ENCODE measurements at regions not wholly inside any gene's neighbourhood (a gene's known extent, or its start where the extent isn't known, plus 50 kb on each side); places are given as distances from the start of the nearest gene placed in this dataset.
"Not testable (repeated sequence)": the region's sequence is repeated elsewhere in the genome, so short reads cannot be mapped to it uniquely, and the experiment has no call there.

DNA sequence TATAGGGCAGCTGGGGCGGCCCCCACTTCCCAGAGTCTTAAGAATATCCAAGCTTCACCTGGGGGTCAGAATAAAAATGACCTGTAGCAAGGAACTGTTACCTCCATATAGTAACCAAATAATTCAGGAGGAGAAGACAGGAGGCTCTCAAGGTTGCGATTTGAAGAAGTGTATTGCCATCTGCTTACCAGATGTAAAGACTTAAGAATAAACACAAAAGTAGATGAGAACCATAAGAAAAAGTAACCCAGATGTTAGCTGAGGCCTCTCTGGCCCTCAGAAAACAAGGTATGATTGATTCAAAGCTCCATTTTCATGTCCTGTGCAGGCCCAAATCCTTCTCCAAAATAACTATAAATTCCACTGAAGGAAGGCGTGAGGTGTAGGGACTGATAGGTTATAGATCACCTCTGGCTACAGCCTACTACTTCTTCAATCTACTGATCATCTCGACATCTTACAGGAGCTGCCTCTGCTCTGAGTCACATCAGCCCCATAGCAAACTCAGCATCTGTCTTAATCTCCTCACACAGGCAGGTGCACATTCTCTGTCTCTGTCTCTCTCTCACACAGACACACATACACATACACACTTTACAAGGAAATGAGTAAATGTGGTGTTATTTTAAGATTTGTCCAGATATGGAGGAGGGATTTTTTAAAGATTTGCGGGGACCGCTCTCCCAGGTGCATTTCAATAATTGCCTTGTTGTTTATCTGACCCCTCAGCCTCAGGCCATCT, 193.9 kb upstream of the EDNRA start:
- Histone ChIP-seq H3K4me1 (replicated peaks) (no peaks in the 10 kb centered on the region), H3K27ac (no peak overlapping the region), H3K4me3 (no peak overlapping the region), H3K36me3 (no peaks in the 10 kb centered on the region), H3K9me3 (replicated peaks) (0 out of 2 replicates have a peak, but pooled peaks cover 2% of the 10 kb centered on the region), H3K27me3 (replicated peaks) (no peaks in the 10 kb centered on the region)
- DNase-seq (ENCODE audit: low read depth in 1 of 2, low spot score in 2 of 2), result no peak

DNA sequence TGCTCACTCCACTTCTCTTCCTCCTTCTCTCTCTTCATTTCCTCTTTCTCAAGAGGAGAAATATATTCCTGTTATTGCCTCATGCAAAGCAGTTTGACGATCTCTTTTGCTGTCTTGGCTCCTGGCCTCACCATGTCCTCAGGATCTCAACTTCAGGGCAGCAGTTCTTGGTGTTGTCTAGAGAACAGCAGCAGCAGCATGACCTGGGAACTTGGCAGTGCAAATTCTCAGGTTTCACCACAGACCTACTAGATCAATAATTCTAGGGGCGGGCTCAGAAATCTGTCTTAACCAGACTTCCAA, 193.4 kb upstream of the EDNRA start:
- DNase-seq (ENCODE audit: low read depth in 1 of 2, low spot score in 2 of 2), result no peak
- Histone ChIP-seq H3K27me3 (replicated peaks) (no peaks in the 10 kb centered on the region), H3K4me3 (no peak overlapping the region), H3K27ac (no peak overlapping the region), H3K9me3 (replicated peaks) (0 out of 2 replicates have a peak, but pooled peaks cover 2% of the 10 kb centered on the region), H3K36me3 (no peaks in the 10 kb centered on the region), H3K4me1 (replicated peaks) (no peaks in the 10 kb centered on the region)

GRCh38 chr4:147288512-147288911, 192.4 kb upstream of the EDNRA start:
- no peak for DNase-seq (ENCODE audit: low read depth in 1 of 2, low spot score in 2 of 2)
- 0 out of 2 replicates have a peak, but pooled peaks cover 2% of the 10 kb centered on the region for H3K9me3 ChIP-seq (replicated peaks)
- H3K27ac ChIP-seq, result no peak overlapping the region
- no peaks in the 10 kb centered on the region for H3K4me1 ChIP-seq (replicated peaks)
- no peaks in the 10 kb centered on the region for H3K27me3 ChIP-seq (replicated peaks)
- no peak overlapping the region for H3K4me3 ChIP-seq
- no peaks in the 10 kb centered on the region for H3K36me3 ChIP-seq

- H3K27ac ChIP-seq, result no peak overlapping the region
- no peak for DNase-seq (ENCODE audit: low read depth in 1 of 2, low spot score in 2 of 2)
These were observed 191.7 kb upstream of the EDNRA start for GRCh38 chr4:147289181-147289580.

GRCh38 chr4:147292604-147293313, 188.1 kb upstream of the EDNRA start:
- H3K36me3 ChIP-seq; H3K27me3 ChIP-seq (replicated peaks); H3K4me3 ChIP-seq; H3K27ac ChIP-seq; H3K9me3 ChIP-seq (replicated peaks); DNase-seq (ENCODE audit: low read depth in 1 of 2, low spot score in 2 of 2); H3K4me1 ChIP-seq (replicated peaks): not testable (repeated sequence)

More at GRCh38 chr4:147289181-147289580, 191.7 kb upstream of the EDNRA start:
- no peaks in the 10 kb centered on the region for H3K27me3 ChIP-seq (replicated peaks)
- H3K4me3 ChIP-seq, result no peak overlapping the region
- no peaks in the 10 kb centered on the region for H3K4me1 ChIP-seq (replicated peaks)
- no peaks in the 10 kb centered on the region for H3K36me3 ChIP-seq
- H3K9me3 ChIP-seq (replicated peaks), result 0 out of 2 replicates have a peak, but pooled peaks cover 2% of the 10 kb centered on the region

GRCh38 chr4:147293314-147293677, 187.6 kb upstream of the EDNRA start:
- not testable (repeated sequence) for H3K36me3 ChIP-seq

DNA sequence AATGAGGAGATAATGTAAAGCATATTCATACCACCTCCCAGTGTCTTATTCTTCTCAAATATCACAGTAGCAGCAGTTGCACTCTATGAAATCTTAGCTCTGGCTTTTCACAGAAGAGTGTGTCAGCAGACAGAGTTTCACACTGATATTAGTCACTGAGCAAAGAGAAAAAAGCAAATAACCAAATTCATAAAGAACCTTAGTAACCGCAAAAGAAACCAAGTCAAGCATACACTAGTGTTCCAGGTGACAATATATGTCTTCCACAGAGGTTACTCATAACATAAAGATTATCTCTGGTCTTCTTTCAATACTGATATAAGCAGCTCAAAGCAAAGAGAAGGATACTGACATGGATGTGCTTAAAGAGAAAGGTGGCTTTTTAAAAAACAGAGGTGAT, 181.7 kb upstream of the EDNRA start:
- no peaks in the 10 kb centered on the region for H3K27me3 ChIP-seq (replicated peaks)
- DNase-seq (ENCODE audit: low read depth in 1 of 2, low spot score in 2 of 2), result no peak

More at GRCh38 chr4:147293314-147293677, 187.6 kb upstream of the EDNRA start:
- H3K27ac ChIP-seq; H3K27me3 ChIP-seq (replicated peaks); H3K4me3 ChIP-seq; H3K9me3 ChIP-seq (replicated peaks); H3K4me1 ChIP-seq (replicated peaks); DNase-seq (ENCODE audit: low read depth in 1 of 2, low spot score in 2 of 2): not testable (repeated sequence)

DNA sequence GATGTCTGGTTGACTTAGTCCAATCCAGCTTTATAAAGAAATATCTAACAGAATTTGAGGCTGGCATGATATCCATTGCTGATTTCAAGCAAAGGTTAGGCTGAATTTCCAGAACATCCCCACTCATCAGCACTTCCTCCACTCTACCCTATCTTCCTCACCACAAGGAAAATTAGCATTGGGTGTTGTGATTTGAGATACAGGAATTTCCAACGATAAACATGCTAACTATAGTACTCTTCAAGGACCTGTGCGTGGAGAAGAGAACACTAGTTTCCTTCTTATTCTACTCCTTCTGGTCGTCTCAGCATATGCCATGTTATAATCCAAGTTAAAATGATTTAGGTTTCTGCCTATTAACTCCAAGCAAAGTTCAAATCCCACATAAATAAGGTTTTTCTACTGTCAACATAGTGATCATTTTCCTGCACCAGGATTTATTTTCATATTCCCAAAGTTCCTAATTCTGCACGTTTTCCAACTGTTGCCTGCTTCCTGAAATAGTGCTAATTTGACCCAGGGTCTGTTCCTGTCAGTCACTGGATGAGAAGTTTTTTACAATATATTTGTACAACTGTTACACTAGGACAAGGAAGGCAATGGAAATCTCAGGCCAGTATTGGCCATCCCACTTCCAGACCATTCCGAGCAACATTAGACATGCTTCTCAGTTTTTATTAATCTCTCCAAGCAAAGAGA, 177.6 kb upstream of the EDNRA start:
- Histone ChIP-seq H3K4me3 (no peak overlapping the region), H3K9me3 (replicated peaks) (no peaks in the 10 kb centered on the region), H3K27me3 (replicated peaks) (no peaks in the 10 kb centered on the region), H3K4me1 (replicated peaks) (no peaks in the 10 kb centered on the region), H3K27ac (no peak overlapping the region), H3K36me3 (no peaks in the 10 kb centered on the region)
- no peak for DNase-seq (ENCODE audit: low read depth in 1 of 2, low spot score in 2 of 2)

More for the DNA sequence above, 181.7 kb upstream of the EDNRA start:
- Histone ChIP-seq H3K4me3 (no peak overlapping the region), H3K27ac (no peak overlapping the region), H3K9me3 (replicated peaks) (no peaks in the 10 kb centered on the region), H3K4me1 (replicated peaks) (no peaks in the 10 kb centered on the region), H3K36me3 (no peaks in the 10 kb centered on the region)

DNA sequence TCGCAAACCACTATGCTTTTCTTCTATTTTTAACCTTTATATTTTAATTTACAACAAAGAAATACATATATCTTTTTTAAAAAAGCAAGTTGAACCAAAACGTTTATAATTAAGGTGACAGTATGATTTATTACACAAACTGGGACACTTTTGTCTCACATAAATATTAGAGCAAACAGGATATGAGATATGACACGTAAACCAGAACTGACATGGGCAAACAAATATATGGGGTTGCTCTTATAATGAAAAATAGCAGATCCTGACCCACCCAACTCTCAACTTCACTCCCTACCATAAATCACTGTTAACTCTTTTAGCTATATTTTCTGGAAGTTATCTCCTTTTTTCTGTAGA, 177.0 kb upstream of the EDNRA start:
- no peaks in the 10 kb centered on the region for H3K9me3 ChIP-seq (replicated peaks)
- no peak overlapping the region for H3K27ac ChIP-seq
- no peaks in the 10 kb centered on the region for H3K36me3 ChIP-seq
- no peaks in the 10 kb centered on the region for H3K4me1 ChIP-seq (replicated peaks)
- no peaks in the 10 kb centered on the region for H3K27me3 ChIP-seq (replicated peaks)
- DNase-seq (ENCODE audit: low read depth in 1 of 2, low spot score in 2 of 2), result no peak
- no peak overlapping the region for H3K4me3 ChIP-seq

DNA sequence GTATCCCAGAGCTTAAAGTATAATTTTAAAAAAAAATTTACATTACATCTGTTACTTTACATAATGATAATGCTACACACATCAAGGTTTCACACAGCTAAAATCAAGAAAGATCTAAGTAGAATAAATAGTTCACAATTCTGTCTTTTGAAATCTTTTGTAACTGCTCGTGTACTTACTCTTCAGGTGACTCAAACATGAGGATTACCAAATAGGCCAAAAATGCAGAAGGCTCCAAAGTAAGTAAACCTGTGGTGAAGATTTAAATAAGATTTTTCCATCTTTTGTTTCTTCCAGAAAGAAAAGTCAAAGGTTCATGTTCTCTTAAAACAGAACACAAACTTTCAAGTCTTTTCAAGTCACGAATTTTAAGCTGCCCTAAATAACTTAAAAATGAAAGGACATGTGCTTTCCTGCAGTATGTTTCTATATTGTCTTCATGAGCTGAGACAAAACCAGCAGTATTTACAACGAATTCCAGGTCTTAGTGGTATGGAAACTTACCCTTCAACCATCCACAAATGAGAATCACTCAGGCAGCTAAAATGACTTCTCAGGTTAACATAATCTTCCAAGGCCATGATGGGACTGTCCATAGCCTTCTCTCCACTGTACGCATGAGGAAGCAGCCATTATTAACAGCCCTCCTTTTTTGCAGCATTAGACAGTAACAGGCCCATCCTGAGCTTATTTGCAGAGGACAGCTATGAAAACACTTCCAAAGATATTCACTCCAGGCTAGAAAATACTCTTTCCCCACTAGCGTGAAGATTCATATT, 172.8 kb upstream of the EDNRA start:
- Histone ChIP-seq H3K27ac (no peak overlapping the region), H3K9me3 (replicated peaks) (no peaks in the 10 kb centered on the region), H3K27me3 (replicated peaks) (no peaks in the 10 kb centered on the region), H3K36me3 (no peaks in the 10 kb centered on the region), H3K4me1 (replicated peaks) (no peaks in the 10 kb centered on the region), H3K4me3 (no peak overlapping the region)
- no peak for DNase-seq (ENCODE audit: low read depth in 1 of 2, low spot score in 2 of 2)

- no peaks in the 10 kb centered on the region for H3K4me1 ChIP-seq (replicated peaks)
- no peak overlapping the region for H3K4me3 ChIP-seq
- H3K27me3 ChIP-seq (replicated peaks), result no peaks in the 10 kb centered on the region
- no peaks in the 10 kb centered on the region for H3K36me3 ChIP-seq
- no peak overlapping the region for H3K27ac ChIP-seq
- DNase-seq (ENCODE audit: low read depth in 1 of 2, low spot score in 2 of 2), result no peak
- no peaks in the 10 kb centered on the region for H3K9me3 ChIP-seq (replicated peaks)
These were observed 171.5 kb upstream of the EDNRA start for GRCh38 chr4:147309434-147309833.

DNA sequence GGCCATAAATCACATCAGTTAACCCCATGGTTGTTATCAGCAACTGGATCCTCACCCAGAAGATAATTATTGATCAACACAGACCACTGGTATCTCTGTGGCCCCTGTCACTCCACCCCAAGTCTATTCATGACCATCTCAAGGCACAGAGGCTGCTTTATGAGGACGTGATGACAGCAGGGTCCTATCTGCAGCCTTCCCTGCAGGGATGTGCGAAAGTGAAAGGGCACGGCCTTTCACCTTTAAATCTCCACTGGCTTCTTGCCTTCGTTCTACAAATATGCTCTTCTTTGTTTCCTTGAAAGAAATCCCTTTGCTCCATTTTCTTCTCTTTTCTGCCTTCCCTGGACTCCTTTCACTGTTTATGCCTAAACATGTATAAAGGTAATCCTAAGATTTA, 170.6 kb upstream of the EDNRA start:
- no peaks in the 10 kb centered on the region for H3K9me3 ChIP-seq (replicated peaks)
- DNase-seq (ENCODE audit: low read depth in 1 of 2, low spot score in 2 of 2), result no peak
- H3K36me3 ChIP-seq, result no peaks in the 10 kb centered on the region
- H3K27me3 ChIP-seq (replicated peaks), result no peaks in the 10 kb centered on the region
- no peak overlapping the region for H3K27ac ChIP-seq
- H3K4me3 ChIP-seq, result no peak overlapping the region
- H3K4me1 ChIP-seq (replicated peaks), result no peaks in the 10 kb centered on the region

DNA sequence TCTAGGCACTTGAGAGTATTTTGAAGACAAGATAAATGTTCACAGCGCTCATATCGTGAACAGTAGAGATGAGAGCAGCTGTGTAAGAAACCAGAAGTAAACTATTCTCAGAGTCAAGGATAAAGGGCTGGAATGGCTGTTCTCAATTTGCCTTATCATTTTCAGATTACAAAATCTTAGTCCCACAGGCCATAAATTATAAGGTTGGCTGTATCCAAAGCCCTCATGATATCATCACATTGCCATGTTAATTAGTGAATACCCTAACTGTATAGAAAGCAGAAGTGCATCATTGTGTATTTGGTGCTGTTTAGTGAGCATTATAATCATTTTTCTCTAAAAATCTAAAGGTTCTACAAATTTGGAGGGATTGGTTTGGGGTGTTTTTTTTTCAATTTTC, 168.9 kb upstream of the EDNRA start:
- DNase-seq (ENCODE audit: low read depth in 1 of 2, low spot score in 2 of 2), result no peak
- Histone ChIP-seq H3K4me3 (no peak overlapping the region), H3K9me3 (replicated peaks) (no peaks in the 10 kb centered on the region), H3K36me3 (no peaks in the 10 kb centered on the region), H3K27ac (no peak overlapping the region), H3K27me3 (replicated peaks) (no peaks in the 10 kb centered on the region), H3K4me1 (replicated peaks) (no peaks in the 10 kb centered on the region)
